GM18867 (cell line): ENCODE measurements at regions not wholly inside any gene's neighbourhood (a gene's known extent, or its start where the extent isn't known, plus 50 kb on each side); places are given as distances from the start of the nearest gene placed in this dataset.
"Not testable (repeated sequence)": the region's sequence is repeated elsewhere in the genome, so short reads cannot be mapped to it uniquely, and the experiment has no call there.

Source experiments
- ATAC-seq: cut with Tn5 transposase; IDR thresholded peaks from one replicate; pipeline ENCODE4 v1.9.1; 2021; ENCODE audit warnings: mild to moderate bottlenecking, moderate library complexity; ENCODE audit not compliant: unreplicated experiment

DNA sequence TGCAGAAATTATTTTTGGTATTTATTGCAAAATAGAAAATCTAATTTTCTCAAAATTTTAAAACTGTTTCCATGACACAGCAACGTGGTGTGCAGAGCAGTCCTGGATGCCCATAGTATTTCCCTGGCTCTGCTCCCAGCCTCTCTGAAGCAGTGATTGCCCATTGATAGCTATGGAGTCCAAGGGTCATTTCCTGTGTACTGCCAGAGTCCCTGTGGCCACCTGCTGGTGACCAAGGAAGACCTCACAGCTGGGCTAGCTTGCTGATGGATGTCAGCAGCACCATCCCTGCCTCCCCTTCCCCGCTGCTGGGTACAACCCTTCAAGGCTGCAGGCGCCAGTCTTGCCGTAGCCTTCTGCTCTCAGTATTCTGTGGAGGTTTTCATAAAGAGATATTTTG is 184.1 kb downstream of the DIRAS2 start:
- ATAC-seq = no peak

DNA sequence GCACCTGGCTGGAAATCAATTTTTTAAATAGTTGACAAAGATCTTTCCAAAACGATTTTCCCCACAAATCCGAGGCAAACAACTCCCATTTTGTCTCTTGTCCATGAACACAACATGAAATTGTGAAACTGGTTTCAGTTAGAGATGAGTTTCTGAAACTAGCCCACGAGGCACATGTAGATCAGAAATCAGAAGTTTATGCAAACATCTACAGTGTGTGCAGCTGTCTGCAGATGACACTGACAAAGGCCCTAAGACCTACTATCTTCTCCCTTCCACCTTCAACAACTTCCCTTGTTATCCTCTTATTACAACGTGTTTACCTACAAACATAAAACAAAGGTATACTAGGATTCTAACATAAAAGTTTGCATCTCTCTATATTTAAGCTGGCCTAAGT is 183.3 kb downstream of the DIRAS2 start:
- ATAC-seq = peak; percentile 92

DNA sequence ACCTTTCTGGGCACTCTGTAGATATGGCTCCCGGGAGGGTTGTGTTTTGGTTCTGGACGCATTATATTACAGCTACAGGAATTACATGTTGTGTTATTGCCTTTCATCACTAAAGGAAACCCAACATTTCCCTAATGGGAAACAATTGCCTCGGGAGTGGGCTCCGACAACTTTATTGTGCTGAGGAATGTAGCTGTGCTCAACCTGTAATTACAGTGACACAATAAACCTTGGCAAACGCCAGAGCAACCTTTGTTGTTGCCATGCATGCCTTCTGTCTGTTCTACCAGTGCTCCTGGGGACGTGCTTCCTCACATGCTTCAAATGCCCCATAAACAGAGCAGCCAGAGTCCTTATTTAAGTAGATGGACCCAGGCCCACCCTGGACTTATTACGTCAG is 182.4 kb downstream of the DIRAS2 start:
- ATAC-seq = no peak

DNA sequence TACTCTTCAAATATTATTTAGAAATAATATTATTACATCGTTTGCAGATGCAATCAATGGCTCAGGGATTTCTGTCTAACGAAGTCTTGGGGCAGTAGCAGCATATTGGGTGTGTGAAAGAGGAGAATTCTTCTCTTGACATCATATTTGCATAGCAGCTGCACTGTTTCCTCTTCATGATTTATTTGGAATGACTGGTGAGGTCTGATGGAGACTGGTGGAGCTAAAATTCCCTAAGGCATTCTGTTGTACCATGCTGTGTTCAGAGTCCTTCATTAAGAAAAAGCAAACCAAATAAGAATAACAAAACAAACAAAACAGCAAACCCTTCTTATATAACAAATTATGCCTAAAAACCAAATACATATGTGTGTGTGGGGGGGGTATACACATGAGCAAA is 177.6 kb downstream of the DIRAS2 start:
- no peak for ATAC-seq

DNA sequence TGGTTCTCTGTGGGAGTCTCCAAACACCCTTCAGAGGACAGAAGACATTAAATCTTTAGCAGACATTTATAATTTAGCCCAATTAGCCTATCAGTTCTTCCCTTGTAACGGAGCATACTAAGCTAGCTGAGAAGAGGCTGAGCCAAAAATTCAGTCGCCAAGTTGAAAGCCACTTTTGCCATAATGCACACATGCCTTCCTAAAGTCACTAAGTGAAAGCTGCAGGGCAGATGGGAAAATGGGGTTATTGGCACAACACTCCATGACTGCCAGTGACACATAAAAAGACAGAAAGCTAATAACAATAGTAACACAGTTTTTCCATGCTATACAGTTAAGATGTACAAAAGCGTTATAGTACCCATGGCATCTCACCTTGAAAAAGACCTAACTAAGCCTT is 176.2 kb downstream of the DIRAS2 start:
- no peak for ATAC-seq

DNA sequence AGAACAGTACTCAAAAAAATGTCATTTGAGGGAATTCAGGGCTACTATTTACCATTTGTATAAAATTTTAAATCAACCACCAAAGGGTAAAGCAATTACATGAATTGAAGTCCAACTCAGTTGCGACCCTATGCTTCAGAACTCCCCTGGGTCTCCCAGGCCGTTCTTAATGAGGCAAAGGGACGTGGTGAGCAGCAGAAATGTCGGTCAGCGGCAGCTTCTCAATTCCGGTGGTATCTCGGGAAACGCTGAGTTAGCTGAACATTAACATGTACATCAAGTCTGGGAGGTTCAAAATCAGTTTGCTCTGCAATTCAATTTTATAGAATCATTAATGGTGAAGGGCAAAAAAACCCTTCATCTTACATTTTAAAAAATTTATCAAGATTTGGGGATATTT is 173.2 kb downstream of the DIRAS2 start:
- no peak for ATAC-seq

DNA sequence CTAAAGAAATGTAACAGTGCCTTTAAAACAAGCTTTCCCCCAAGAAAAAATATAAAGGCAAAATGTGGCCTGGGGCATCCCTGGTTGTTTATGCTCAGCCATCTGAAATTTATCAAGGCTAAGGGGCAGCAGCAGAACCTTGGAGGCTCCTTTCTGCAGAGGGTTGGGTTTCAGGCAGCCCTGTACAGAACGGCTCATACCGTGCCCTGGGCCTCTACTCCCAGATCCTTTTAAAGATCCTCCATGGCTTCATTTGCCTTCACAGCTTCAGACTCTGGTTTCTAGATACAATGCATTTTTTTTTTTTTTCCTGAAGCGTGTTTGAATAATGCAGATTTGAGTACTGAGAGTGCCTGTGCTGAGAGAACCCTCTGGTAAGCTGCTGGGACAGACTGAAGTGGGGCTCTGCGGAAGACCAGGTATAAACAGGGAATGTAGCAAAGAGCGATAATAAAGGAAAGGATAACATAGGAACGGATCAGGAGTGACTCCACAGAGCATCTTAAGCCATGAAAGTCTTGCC is 172.7 kb downstream of the DIRAS2 start:
- no peak for ATAC-seq

DNA sequence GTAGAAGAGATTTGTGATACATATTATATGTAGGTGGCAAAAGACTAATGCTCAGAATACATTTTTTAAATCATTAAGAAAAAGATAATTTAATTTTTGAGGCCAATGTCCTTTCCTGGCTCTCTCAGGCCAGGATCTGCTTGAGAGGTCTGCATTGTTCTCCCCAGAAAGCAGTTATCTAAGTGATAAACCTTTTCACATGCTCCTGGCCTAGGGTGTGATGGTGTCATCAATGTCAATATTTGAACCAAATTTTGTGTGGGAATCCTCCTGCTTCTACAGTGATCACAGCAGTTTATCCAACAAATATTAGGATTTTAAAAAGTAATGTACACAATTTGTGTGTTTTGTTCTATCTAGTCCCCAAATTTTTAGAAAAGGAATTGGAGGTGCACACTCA is 166.6 kb downstream of the DIRAS2 start:
- no peak for ATAC-seq

DNA sequence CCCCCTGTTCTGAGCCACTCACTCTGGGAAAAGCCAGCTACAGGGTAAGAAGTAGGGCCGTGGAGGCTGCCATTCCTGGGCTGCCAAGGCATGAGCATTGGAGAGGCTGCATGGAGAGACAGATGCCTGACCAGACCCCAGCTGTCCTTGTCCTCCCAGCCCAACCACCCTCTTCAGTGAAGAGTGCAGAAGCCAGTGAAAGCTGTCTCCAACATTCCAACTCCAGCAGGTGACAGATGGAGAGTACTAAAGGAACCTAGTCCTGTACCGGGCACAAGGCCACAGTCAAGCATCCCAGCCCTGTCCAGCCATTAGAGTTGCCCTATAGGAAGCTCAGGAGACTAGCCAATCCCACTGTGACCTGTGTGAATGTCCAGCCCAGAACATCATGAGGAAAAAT is 165.1 kb downstream of the DIRAS2 start:
- ATAC-seq = no peak

DNA sequence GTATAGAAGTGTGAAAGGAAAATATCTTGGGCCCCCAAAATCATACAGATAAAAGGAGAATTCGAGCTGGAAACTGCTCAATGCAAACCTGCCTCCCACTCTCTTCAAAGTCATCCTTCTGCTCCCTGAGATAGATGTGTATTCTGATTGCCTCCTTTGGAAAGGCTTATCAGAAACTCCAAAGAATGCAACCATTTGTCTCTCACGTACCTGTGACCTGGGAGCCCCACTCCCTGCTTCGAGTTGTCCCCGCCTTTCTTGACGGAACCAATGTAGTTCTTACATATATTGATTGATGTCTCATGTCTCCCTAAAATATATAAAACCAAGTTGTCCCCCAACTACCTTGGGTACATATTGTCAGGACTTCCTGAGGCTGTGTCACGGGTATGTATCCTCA is 163.8 kb downstream of the DIRAS2 start:
- no peak for ATAC-seq

DNA sequence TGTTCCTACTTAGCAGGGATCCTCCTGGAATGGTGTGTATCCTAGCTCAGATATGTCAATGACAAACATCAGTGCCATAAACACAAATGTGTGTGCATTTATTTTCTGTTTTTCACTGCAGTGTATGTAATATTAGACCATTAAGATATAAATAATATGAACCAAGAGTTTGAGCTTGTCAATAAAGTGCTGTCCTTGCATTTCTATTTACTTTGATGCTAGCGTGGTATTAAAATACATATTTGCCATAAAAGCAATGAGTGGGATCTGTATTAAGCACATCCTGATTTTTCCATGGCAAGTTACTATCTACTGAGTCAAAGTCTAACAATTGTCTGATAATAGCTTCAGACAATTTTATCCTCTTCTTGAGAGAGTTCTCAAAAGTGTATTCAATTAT is 157.6 kb downstream of the DIRAS2 start:
- no peak for ATAC-seq

DNA sequence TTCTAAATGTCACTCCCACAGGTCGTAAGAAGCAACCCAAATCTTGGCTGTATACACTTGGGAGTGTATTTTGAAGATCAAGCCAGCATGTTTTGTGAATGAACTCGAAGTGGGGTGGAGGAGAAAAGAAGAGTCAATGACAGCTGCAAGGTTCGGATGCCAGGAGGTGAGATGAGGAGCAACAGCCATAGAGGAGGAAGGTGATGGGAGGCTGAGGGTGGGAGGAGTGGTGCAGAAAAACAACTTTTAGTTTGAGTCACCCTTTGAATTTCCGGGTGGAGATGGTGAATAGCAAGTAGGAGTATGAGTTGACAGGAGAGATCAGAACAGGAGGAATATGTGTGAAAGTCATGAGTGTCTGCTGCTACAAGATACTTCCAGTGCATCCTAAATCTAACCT is 153.6 kb downstream of the DIRAS2 start:
- no peak for ATAC-seq

DNA sequence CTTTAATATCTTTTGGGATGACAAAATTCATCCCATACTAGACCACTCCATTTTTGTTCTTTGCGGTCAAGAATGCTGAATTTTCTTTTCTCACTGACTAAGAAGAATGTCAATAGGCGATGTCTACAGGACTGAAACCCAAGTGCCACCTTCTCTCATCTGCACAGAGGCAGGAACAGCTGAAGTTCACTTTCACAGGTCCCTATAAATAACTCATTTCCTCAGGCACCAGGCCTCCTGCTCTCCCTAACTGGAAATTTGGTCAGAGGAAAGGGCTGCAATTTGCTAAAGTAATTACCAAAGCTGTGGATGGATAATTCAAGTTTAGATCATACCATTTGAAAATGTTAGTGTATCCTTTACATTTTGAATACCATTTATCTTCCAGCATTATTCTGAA is 142.9 kb downstream of the DIRAS2 start:
- no peak for ATAC-seq

DNA sequence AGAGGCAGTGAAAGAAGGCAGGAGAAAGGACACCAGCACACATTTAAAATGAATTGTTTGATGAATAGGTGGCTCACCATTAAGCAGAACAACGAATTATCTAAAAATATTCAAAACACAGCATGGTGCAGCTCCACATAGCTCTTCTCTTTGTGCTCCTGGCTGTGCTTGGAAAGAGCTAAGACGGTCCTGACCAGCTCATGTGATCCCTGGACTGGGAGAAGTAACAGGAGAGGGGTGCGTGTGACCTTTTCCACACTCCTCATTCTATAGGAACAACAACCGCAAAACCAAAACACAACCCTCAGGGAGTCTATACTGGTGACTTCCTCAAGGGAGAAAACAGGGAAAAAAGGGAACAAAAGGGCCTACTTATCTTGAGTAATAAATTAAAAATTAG is 140.5 kb downstream of the DIRAS2 start:
- no peak for ATAC-seq

DNA sequence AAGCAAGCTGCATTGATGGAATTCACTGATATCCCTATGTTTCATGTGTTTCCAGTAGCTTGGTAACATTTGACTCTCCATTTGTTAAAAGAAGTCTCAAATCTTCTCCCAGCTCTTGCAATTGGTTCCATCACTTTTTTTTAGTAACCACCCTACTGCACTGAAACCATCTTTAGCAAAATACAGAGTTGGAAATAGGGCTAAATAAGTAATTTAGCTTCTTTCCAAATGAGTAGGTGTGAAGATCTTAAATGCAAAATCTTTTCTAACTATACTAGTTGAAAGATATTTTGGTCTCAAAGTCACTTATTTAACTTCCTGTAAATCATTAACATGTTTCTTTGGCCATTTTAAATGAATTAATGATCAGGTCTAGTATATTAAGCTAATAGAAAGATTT is 138.1 kb downstream of the DIRAS2 start:
- peak; percentile 75 for ATAC-seq

DNA sequence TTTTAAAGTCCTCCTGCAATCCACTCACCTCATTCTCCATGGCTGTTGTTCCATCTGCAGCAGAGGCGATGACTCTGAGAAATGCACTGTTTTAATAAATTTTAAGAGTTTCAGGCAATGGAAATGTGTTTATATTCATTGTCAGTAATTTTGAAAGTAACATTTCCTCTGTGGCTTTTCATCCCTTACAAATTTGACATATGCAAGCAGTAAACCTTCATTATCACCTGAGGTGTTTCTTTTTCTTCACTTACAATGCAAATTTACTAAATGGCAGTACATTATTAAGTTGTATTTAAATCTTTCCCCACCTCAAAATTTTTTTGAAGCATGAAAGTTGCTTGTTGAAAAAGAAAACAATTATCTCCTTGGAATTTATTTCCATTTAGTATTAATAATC is 136.9 kb downstream of the DIRAS2 start:
- ATAC-seq = peak; percentile 52

DNA sequence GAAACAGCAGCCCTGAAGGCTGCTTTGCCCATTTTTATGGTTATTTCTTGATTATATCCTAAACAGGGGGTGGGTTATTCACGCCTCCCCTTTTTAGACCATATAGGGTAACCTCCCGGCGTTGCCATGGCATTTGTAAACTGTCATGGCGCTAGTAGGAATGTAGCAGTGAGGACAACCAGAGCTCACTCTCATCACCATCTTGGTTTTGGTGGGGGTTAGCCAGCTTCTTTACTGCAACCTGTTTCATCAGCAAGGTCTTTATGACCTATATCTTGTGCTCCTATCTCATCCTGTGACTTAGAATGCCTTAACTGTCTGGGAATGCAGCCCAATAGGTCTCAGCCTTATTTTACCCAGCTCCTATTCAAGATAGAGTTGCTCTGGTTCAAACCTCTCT is 136.2 kb downstream of the DIRAS2 start:
- ATAC-seq = not testable (repeated sequence)

DNA sequence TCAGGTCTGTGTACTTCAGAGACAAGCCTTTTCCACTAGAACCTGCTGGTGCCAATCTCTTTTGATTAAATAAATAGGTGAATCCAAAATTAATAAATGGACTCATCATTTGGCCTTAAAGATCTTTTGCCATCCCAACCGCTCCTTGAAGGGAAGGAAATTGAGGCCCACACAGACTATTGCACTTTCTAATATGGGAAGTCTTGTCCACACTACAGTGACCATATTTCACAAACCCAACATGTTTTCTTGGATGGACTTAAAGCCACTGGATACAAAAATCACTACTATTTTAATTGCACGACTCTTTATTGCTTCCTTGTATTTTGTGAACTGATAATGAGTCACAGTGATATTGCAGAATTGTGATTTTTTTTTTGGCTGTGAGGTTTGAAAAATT is 135.0 kb downstream of the DIRAS2 start:
- no peak for ATAC-seq

DNA sequence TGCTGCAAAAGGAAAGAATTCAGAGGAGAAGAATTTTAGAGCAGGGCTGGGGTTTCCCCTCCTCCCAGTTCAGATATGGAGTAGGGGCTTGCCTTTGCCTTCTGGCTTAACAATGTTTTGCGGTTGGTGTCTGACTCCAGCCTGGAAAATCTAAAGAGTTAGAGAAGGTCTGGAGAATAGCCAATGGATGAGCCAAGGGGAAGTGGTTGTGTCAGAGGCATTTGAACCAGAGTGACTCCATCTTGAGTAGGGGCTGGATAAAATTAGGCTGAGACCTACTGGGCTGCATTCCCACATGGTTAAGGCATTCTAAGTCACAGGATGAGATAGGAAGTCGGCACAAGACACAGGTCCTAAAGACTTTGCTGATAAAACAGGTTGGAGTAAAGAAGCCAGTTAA is 133.7 kb downstream of the DIRAS2 start:
- no peak for ATAC-seq

DNA sequence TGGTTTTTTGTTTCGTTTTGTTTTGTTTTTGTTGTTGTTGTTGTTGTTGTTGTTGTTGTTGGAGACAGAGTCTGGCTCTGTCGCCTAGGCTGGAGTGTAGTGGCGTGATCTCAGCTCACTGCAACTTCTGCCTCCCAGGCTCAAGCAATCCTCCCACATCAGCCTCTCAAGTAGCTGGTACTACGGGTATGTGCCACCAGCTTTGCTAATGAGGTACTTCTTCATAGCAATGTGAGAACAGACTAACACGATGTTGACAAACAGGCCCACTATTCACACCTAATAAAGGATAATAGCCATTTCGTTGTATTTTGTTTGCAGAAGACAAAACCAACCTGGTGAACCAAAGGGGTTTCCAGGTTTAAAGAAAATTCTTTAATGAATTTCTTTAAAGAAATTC is 130.9 kb downstream of the DIRAS2 start:
- no peak for ATAC-seq

DNA sequence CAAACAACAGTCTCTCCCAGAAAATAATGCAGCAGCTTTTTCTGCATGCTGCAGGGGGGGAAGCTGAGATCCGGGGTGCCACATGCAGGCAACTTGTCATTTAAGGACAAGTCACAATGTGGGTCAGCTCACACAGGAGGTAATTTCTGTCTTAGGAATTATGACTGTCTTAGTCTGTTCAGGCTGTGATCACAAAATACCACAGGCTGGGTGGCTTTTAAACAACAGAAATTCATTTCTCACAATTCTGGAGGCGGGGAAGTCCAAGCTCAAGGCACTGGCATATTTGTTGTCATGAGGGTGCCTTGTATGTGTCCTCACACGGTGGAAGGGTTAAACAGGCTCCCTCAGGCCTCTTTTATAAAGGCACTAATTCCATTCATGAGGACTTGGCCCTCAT is 127.7 kb downstream of the DIRAS2 start:
- no peak for ATAC-seq

DNA sequence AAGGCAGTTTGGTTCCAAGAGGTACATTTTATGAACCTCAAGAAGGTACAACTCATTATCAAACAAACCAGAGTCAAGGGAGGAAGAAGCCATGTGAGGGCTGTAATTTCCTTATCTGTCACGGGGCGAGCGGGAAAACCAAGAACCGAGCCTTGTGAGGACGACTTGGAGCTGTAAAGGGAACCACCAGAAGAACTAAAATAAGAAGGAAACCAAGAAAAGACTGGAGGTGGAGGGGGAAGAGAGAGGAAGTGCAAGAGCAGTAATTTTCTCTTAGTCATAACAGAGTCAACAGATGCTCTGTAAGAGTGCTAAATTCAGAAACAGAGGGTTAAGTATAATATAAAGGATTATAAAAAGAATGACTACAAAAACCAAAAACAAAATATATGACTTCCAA is 127.1 kb downstream of the DIRAS2 start:
- ATAC-seq = no peak

DNA sequence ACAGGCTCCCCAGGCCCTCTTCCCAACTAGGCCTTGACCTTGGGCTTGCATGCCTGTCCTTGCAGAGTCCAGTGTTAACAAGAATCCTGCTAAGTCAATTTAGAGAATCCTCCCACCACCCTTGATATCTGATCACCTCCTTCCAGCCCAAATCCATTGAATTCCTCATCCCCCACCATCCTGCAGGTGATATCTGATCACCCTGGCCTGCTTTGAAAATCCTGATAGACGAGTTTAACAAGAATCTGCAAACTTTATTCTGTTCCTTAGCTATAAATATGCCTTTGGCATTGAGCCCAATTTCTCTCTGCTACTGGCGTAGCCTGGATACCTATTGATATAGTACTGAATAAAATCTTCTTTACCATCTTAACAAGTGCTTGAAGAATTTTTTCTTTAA is 125.5 kb downstream of the DIRAS2 start:
- no peak for ATAC-seq
